Transverse colon (tissue), 4 donors: ENCODE measurements at regions not wholly inside any gene's neighbourhood (a gene's known extent, or its start where the extent isn't known, plus 50 kb on each side); places are given as distances from the start of the nearest gene placed in this dataset.

Experiments
- DNase-seq: peaks from one replicate; pipeline ENCODE4 v3.0.0-alpha.2; 2019
- H3K27ac ChIP-seq, 4 donors: fragments of 200-600 bp; sonication (generic); 2 replicates each; pipeline ENCODE4 v1.5.1; 2016 to 2018; ENCODE audit warnings: inconsistent platforms in 4 of 4
- H3K27me3 ChIP-seq: fragments of 200-600 bp; sonication (generic); 2 replicates; pipeline ENCODE4 v1.5.1; 2017; ENCODE audit warnings: inconsistent platforms
- H3K36me3 ChIP-seq, 4 donors: fragments of 200-600 bp; sonication (generic); 2 replicates each; pipeline ENCODE4 v1.5.1; 2017 to 2019; ENCODE audit warnings: inconsistent platforms in 4 of 4
- H3K4me1 ChIP-seq, 4 donors: fragments of 200-600 bp; sonication (generic); 2 replicates each; pipeline ENCODE4 v1.5.1; 2017 to 2020; ENCODE audit warnings: inconsistent platforms in 4 of 4
- H3K4me3 ChIP-seq, 4 donors: fragments of 200-600 bp; sonication (generic); 1 replicate in 1 of 4; 2 replicates in 3 of 4; pipeline versions ENCODE4 v1.5.1 to v1.6.1; 2017 to 2019; ENCODE audit warnings: inconsistent platforms in 4 of 4
- H3K9me3 ChIP-seq, 2 donors: fragments of 200-600 bp; sonication (generic); 2 replicates each; pipeline ENCODE4 v1.5.1; 2017 to 2019; ENCODE audit warnings: inconsistent platforms in 2 of 2
- EP300 ChIP-seq: sonication (generic); formaldehyde crosslinking; IDR thresholded peaks from one replicate; pipeline ENCODE4 v1.6.1; 2017; ENCODE audit warnings: antibody characterized with exemption, low read depth
- POLR2A ChIP-seq: fragments of 450-650 bp; IDR thresholded peaks from one replicate; pipeline ENCODE4 v1.6.1; 2016; ENCODE audit warnings: antibody characterized with exemption, mild to moderate bottlenecking, moderate library complexity
- POLR2AphosphoS5 ChIP-seq, 3 donors: sonication (generic); formaldehyde crosslinking; IDR thresholded peaks; one replicate each; pipeline ENCODE4 v1.6.1; 2016; ENCODE audit warnings: antibody characterized with exemption in 3 of 3
- WGBS, 2 donors: methylation state at CpG; one replicate each; pipeline ENCODE4 v1.1.5; 2018; ENCODE audit warnings: low coverage in 1 of 2; 5-methylcytosine and 5-hydroxymethylcytosine counted together
- in situ Hi-C, 4 donors: fragments of 200-750 bp; cut with MboI; loops; one replicate each; pipeline versions ENCODE4 v1.15.0 to v1.15.1; 2017; ENCODE audit warnings: low sequenced_read_pairs in 3 of 4, low pct_ligation_motif_present in 1 of 4, low pct_unique_long_range_greater_than_20kb in 1 of 4
- intact Hi-C: fragments of 100-400 bp; cut with DNase I; formaldehyde crosslinking; loops from one replicate; pipeline ENCODE4 v1.15.1; 2023; ENCODE audit warnings: low total_unique reads
- TF ChIP-seq, protein P1 (sequence below), 5 experiments: fragments of 200-600 bp in 3 of 5; fragments of 450-650 bp in 2 of 5; sonication (generic) in 3 of 5; IDR thresholded peaks; 1 replicate in 2 of 5; 2 replicates in 3 of 5; pipeline ENCODE4 v1.5.1; 2016 to 2017; ENCODE audit warnings: antibody characterized with exemption in 5 of 5, inconsistent platforms in 3 of 5, mild to moderate bottlenecking in 2 of 5, moderate library complexity in 1 of 5

DNA sequence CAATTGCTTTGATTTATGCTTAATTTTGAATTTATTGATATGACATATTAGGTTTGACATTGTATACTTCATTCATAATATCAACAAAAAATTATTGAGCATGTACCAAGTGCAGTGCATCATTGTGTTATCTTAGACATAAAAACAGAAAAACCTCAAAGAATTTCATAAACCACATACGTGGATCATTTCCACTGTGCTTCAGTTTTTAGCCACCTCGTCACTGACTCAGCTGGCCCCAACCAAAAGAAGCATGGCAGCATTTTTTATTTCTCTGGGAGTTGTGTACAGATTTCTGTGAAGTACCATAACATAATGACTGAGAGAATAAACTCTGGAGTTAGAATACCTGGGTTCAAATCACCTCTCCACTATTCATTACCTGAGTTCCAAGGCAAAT is 95.6 kb upstream of the C1orf87 start:
- 83 to 87% methylated on average over 2 of the region's 2 CpGs for WGBS, 2 donors
- intact Hi-C loops = no loop called here
- no peak overlapping the region for H3K4me3 ChIP-seq
- H3K27me3 ChIP-seq = no peaks in the 10 kb centered on the region
- no peak for TF ChIP-seq POLR2AphosphoS5 (IDR thresholded peaks at IDR 0.05)
- TF ChIP-seq, protein P1, sequence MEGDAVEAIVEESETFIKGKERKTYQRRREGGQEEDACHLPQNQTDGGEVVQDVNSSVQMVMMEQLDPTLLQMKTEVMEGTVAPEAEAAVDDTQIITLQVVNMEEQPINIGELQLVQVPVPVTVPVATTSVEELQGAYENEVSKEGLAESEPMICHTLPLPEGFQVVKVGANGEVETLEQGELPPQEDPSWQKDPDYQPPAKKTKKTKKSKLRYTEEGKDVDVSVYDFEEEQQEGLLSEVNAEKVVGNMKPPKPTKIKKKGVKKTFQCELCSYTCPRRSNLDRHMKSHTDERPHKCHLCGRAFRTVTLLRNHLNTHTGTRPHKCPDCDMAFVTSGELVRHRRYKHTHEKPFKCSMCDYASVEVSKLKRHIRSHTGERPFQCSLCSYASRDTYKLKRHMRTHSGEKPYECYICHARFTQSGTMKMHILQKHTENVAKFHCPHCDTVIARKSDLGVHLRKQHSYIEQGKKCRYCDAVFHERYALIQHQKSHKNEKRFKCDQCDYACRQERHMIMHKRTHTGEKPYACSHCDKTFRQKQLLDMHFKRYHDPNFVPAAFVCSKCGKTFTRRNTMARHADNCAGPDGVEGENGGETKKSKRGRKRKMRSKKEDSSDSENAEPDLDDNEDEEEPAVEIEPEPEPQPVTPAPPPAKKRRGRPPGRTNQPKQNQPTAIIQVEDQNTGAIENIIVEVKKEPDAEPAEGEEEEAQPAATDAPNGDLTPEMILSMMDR (IDR thresholded peaks at IDR 0.05) = no peak
- no peak for TF ChIP-seq EP300
- no peak for TF ChIP-seq POLR2A
- no peaks in the 10 kb centered on the region for H3K9me3 ChIP-seq
- H3K27ac ChIP-seq = no peak overlapping the region
- no peaks in the 10 kb centered on the region for H3K36me3 ChIP-seq
- DNase-seq = no peak
- peaks cover 0 to 4% (median 0%) of the 10 kb centered on the region in 4 donors for H3K4me1 ChIP-seq
- in situ Hi-C loops = no loop called here

DNA sequence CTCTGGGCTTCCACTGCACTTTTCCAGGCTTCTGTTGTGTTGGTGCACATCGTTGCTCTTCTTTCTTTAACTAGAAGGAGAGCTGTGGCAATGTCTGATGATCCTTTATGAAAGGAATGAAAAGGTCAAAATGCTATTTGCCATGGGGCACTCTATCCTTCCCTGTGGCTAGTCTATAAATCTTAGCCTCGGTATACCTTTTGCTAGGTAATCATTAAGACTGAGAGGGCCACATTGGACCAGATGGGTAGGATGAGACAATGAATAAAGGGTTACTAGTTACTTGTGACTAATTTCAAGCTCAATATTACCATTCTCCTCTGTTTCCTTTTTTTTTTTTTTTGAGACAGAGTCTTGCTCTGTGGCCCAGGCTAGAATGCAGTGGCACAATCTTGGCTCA is 89.4 kb upstream of the C1orf87 start:
- 88 to 89% methylated on average over 2 of the region's 2 CpGs for WGBS, 2 donors
- in situ Hi-C loops = no loop called here

DNA sequence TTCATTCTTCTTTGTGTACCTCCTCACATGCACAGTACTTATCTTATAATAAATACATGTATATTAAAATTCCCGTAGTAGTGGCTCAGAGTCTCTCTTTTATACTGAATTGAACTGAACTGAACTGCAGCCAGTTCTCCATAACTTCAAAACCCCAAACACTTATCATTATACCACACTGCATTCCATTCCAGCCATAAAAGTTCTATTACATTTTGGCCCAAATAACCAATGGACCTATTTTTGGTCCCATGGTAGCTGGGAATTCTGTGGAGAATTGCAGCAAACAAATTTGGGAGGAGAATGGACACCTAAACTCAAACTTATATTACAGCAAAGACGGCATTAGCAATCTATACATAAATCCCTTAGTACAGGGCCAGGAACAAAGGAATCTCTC is 86.6 kb upstream of the C1orf87 start:
- in situ Hi-C loops = no loop called here
- H3K36me3 ChIP-seq = no peaks in the 10 kb centered on the region

More for the DNA sequence above, 89.4 kb upstream of the C1orf87 start:
- no peak overlapping the region for H3K4me3 ChIP-seq
- H3K36me3 ChIP-seq = no peaks in the 10 kb centered on the region
- intact Hi-C loops = no loop called here
- H3K27me3 ChIP-seq = no peaks in the 10 kb centered on the region
- no peaks in the 10 kb centered on the region for H3K9me3 ChIP-seq
- H3K27ac ChIP-seq = no peak overlapping the region
- TF ChIP-seq POLR2AphosphoS5 (IDR thresholded peaks at IDR 0.05) (no peak), POLR2A (no peak), EP300 (no peak)
- TF ChIP-seq, protein P1 (IDR thresholded peaks at IDR 0.05) = no peak
- no peak for DNase-seq
- no peaks in the 10 kb centered on the region for H3K4me1 ChIP-seq

DNA sequence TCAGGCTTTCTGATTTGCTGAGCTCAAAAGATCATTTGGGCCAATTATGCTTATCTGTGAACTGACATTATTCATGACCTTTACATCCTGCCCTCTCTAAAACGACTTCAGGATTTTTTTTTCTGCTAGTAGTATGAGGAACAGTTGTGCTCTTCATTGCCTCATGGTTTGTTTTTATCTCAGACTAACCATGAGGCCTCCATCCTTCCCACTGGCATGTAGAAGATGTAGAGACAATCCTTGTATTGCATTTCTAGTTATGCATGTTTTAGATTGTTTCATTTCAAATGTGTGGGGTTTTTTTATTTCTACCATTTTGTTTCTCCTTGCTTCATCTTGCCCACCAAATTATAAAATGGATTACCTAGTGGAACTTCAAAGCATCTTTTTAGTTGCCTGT is 82.8 kb upstream of the C1orf87 start:
- intact Hi-C loops (no loop called here), in situ Hi-C loops (no loop called here)
- Histone ChIP-seq H3K27ac (no peak overlapping the region), H3K4me1 (no peaks in the 10 kb centered on the region), H3K36me3 (no peaks in the 10 kb centered on the region), H3K9me3 (no peaks in the 10 kb centered on the region), H3K4me3 (no peak overlapping the region), H3K27me3 (no peaks in the 10 kb centered on the region)
- 8 to 29% methylated on average over 1 of the region's 1 CpG for WGBS, 2 donors
- TF ChIP-seq POLR2AphosphoS5 (IDR thresholded peaks at IDR 0.05) = no peak
- TF ChIP-seq EP300 = no peak
- TF ChIP-seq, protein P1 (IDR thresholded peaks at IDR 0.05) = no peak
- TF ChIP-seq POLR2A = no peak
- no peak for DNase-seq

More for the DNA sequence above, 86.6 kb upstream of the C1orf87 start:
- Histone ChIP-seq H3K4me3 (no peak overlapping the region), H3K27ac (no peak overlapping the region), H3K27me3 (no peaks in the 10 kb centered on the region), H3K4me1 (no peaks in the 10 kb centered on the region), H3K9me3 (no peaks in the 10 kb centered on the region)
- intact Hi-C loops = no loop called here
- TF ChIP-seq POLR2AphosphoS5 (IDR thresholded peaks at IDR 0.05) (no peak), EP300 (no peak), POLR2A (no peak)
- TF ChIP-seq, protein P1 (IDR thresholded peaks at IDR 0.05) = no peak
- 42 to 80% methylated on average over 2 of the region's 2 CpGs for whole genome bisulfite sequencing, 2 donors
- DNase-seq = no peak
